HUES48 (cell line): ENCODE measurements at regions not wholly inside any gene's neighbourhood (a gene's known extent, or its start where the extent isn't known, plus 50 kb on each side); places are given as distances from the start of the nearest gene placed in this dataset.

ENCODE experiments used
- H3K27ac ChIP-seq: one replicate; pipeline ENCODE4 v1.7.0; 2013; ENCODE audit warnings: low read depth, low read length, inconsistent platforms
- H3K27me3 ChIP-seq: 2 replicates; pipeline ENCODE4 v1.6.1; 2013; ENCODE audit warnings: mild to moderate bottlenecking, low read length; ENCODE audit not compliant: control insufficient read depth, insufficient read depth
- H3K36me3 ChIP-seq: 2 replicates; pipeline ENCODE4 v1.6.1; 2013; ENCODE audit warnings: low read length; ENCODE audit not compliant: control insufficient read depth, insufficient read depth
- H3K4me1 ChIP-seq: 2 replicates; pipeline ENCODE4 v1.6.1; 2013; ENCODE audit warnings: mild to moderate bottlenecking, low read length; ENCODE audit not compliant: control insufficient read depth, insufficient read depth
- H3K4me3 ChIP-seq: 2 replicates; pipeline ENCODE4 v1.5.1; 2013; ENCODE audit warnings: mild to moderate bottlenecking, low read depth, low read length
- H3K9ac ChIP-seq: 2 replicates; pipeline ENCODE4 v1.6.1; 2013; ENCODE audit warnings: mild to moderate bottlenecking, low read depth, low read length, moderate library complexity
- H3K9me3 ChIP-seq: 2 replicates; pipeline ENCODE4 v1.6.1; 2013; ENCODE audit warnings: low read length; ENCODE audit not compliant: control insufficient read depth, insufficient read depth

GRCh38 chr4:174100910-174101309 is 182.6 kb downstream of the FBXO8 start:
- Histone ChIP-seq H3K27me3 (no peaks in the 10 kb centered on the region), H3K4me1 (no peaks in the 10 kb centered on the region), H3K9ac (no peak overlapping the region), H3K27ac (no peak overlapping the region), H3K9me3 (no peaks in the 10 kb centered on the region), H3K4me3 (no peak overlapping the region), H3K36me3 (no peaks in the 10 kb centered on the region)

- no peaks in the 10 kb centered on the region for H3K4me1 ChIP-seq
These were observed 183.8 kb downstream of the FBXO8 start for GRCh38 chr4:174099712-174100111.

GRCh38 chr4:174096999-174097398 is 186.5 kb downstream of the FBXO8 start:
- no peak overlapping the region for H3K4me3 ChIP-seq
- no peak overlapping the region for H3K27ac ChIP-seq
- H3K27me3 ChIP-seq: no peaks in the 10 kb centered on the region
- H3K9me3 ChIP-seq: no peaks in the 10 kb centered on the region
- no peaks in the 10 kb centered on the region for H3K36me3 ChIP-seq
- no peaks in the 10 kb centered on the region for H3K4me1 ChIP-seq
- H3K9ac ChIP-seq: no peak overlapping the region

More at GRCh38 chr4:174099712-174100111, 183.8 kb downstream of the FBXO8 start:
- no peaks in the 10 kb centered on the region for H3K36me3 ChIP-seq
- H3K4me3 ChIP-seq: no peak overlapping the region
- H3K9me3 ChIP-seq: no peaks in the 10 kb centered on the region
- H3K9ac ChIP-seq: no peak overlapping the region
- H3K27ac ChIP-seq: no peak overlapping the region
- H3K27me3 ChIP-seq: no peaks in the 10 kb centered on the region

GRCh38 chr4:174096456-174096855 is 187.0 kb downstream of the FBXO8 start:
- Histone ChIP-seq H3K27me3 (no peaks in the 10 kb centered on the region), H3K9me3 (no peaks in the 10 kb centered on the region), H3K9ac (no peak overlapping the region), H3K4me1 (no peaks in the 10 kb centered on the region), H3K27ac (no peak overlapping the region), H3K4me3 (no peak overlapping the region), H3K36me3 (no peaks in the 10 kb centered on the region)

GRCh38 chr4:174091130-174091529 is 192.3 kb downstream of the FBXO8 start:
- no peaks in the 10 kb centered on the region for H3K4me1 ChIP-seq
- no peaks in the 10 kb centered on the region for H3K36me3 ChIP-seq
- H3K27me3 ChIP-seq: no peaks in the 10 kb centered on the region
- H3K9me3 ChIP-seq: no peaks in the 10 kb centered on the region
- no peak overlapping the region for H3K27ac ChIP-seq
- H3K9ac ChIP-seq: no peak overlapping the region
- H3K4me3 ChIP-seq: no peak overlapping the region

GRCh38 chr4:174089711-174090110 is 193.8 kb downstream of the FBXO8 start:
- H3K9ac ChIP-seq: no peak overlapping the region
- no peaks in the 10 kb centered on the region for H3K27me3 ChIP-seq
- no peak overlapping the region for H3K27ac ChIP-seq
- no peaks in the 10 kb centered on the region for H3K36me3 ChIP-seq
- H3K4me1 ChIP-seq: no peaks in the 10 kb centered on the region
- H3K9me3 ChIP-seq: no peaks in the 10 kb centered on the region
- H3K4me3 ChIP-seq: no peak overlapping the region

GRCh38 chr4:174088795-174089194 is 194.7 kb downstream of the FBXO8 start:
- Histone ChIP-seq H3K9me3 (no peaks in the 10 kb centered on the region), H3K27me3 (no peaks in the 10 kb centered on the region), H3K36me3 (no peaks in the 10 kb centered on the region), H3K9ac (no peak overlapping the region), H3K4me3 (no peak overlapping the region), H3K27ac (no peak overlapping the region), H3K4me1 (no peaks in the 10 kb centered on the region)

- Histone ChIP-seq H3K4me3 (no peak overlapping the region), H3K4me1 (no peaks in the 10 kb centered on the region)
These were observed 196.4 kb downstream of the FBXO8 start for GRCh38 chr4:174086829-174087799.

GRCh38 chr4:174084981-174085380 is 198.5 kb downstream of the FBXO8 start:
- Histone ChIP-seq H3K27me3 (no peaks in the 10 kb centered on the region), H3K36me3 (no peaks in the 10 kb centered on the region), H3K27ac (no peak overlapping the region), H3K4me3 (no peak overlapping the region), H3K4me1 (no peaks in the 10 kb centered on the region), H3K9ac (no peak overlapping the region), H3K9me3 (no peaks in the 10 kb centered on the region)

More at GRCh38 chr4:174086829-174087799, 196.4 kb downstream of the FBXO8 start:
- Histone ChIP-seq H3K27ac (no peak overlapping the region), H3K9me3 (no peaks in the 10 kb centered on the region), H3K27me3 (no peaks in the 10 kb centered on the region), H3K36me3 (no peaks in the 10 kb centered on the region), H3K9ac (no peak overlapping the region)

GRCh38 chr4:174084542-174084941 is 198.9 kb downstream of the FBXO8 start:
- H3K27me3 ChIP-seq: no peaks in the 10 kb centered on the region
- no peak overlapping the region for H3K27ac ChIP-seq
- H3K9ac ChIP-seq: no peak overlapping the region
- H3K4me1 ChIP-seq: no peaks in the 10 kb centered on the region
- H3K9me3 ChIP-seq: no peaks in the 10 kb centered on the region
- H3K36me3 ChIP-seq: no peaks in the 10 kb centered on the region
- no peak overlapping the region for H3K4me3 ChIP-seq

- Histone ChIP-seq H3K9ac (no peak overlapping the region), H3K4me1 (no peaks in the 10 kb centered on the region), H3K27me3 (no peaks in the 10 kb centered on the region), H3K9me3 (no peaks in the 10 kb centered on the region), H3K36me3 (no peaks in the 10 kb centered on the region), H3K4me3 (no peak overlapping the region), H3K27ac (no peak overlapping the region)
These were observed 203.1 kb downstream of the FBXO8 start for GRCh38 chr4:174080361-174080760.
